ENCODE measurements at regions not wholly inside any gene's neighbourhood (a gene's known extent, or its start where the extent isn't known, plus 50 kb on each side); places are given as distances from the start of the nearest gene placed in this dataset.

DNA sequence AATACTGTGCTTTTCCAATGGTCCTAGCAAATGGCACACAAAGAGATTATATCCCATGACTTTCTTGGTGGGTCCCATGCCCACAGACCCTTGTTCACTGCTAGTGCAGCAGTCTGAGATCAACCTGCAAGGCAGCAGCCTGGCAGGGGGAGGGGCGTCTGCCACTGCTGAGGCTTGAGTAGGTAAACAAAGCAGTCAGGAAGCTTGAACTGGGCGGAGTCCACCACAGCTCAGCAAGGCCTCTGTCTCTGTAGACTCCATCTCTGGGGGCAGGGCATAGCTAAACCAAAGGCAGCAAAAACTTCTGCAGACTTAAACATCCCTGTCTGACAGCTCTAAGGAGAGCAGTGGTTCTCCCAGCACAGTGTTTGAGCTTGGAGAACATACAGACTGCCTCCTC lies 82.9 kb downstream of the ZNF737 start:
- TF ChIP-seq, protein P1, sequence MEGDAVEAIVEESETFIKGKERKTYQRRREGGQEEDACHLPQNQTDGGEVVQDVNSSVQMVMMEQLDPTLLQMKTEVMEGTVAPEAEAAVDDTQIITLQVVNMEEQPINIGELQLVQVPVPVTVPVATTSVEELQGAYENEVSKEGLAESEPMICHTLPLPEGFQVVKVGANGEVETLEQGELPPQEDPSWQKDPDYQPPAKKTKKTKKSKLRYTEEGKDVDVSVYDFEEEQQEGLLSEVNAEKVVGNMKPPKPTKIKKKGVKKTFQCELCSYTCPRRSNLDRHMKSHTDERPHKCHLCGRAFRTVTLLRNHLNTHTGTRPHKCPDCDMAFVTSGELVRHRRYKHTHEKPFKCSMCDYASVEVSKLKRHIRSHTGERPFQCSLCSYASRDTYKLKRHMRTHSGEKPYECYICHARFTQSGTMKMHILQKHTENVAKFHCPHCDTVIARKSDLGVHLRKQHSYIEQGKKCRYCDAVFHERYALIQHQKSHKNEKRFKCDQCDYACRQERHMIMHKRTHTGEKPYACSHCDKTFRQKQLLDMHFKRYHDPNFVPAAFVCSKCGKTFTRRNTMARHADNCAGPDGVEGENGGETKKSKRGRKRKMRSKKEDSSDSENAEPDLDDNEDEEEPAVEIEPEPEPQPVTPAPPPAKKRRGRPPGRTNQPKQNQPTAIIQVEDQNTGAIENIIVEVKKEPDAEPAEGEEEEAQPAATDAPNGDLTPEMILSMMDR (IDR thresholded peaks at IDR 0.05): no peak
- Histone ChIP-seq H3K9me3 (no peaks in the 10 kb centered on the region), H3K27ac (no peak overlapping the region), H3K4me1 (no peaks in the 10 kb centered on the region), H3K4me3 (no peak overlapping the region), H3K36me3 (no peaks in the 10 kb centered on the region), H3K27me3 (no peaks in the 10 kb centered on the region)
- DNase-seq: no peak
- intact Hi-C loops (cut with DNase I; ENCODE audit: low total_unique reads): no loop called here

DNA sequence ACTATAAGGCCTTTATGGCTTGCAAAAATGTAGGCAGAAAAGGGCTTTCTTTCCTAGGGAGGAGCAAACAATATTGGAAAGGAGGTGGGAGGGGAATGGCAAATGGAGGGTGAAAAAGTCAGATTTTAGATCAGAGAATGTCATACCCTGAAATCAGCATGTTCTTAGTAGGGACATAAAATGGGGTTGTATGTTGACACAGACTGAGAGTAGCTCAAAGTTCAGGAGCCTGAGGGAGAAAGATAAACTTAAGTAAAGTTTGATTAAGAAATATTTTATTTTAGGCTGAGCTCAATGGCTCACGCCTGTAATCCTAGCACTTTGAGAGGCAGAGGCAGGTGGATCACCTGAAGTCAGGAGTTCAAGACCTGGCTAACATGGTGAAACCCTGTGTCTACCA lies 83.8 kb downstream of the ZNF737 start:
- intact Hi-C loops (cut with DNase I; ENCODE audit: low total_unique reads): no loop called here
- H3K4me3 ChIP-seq: no peak overlapping the region
- H3K36me3 ChIP-seq: no peaks in the 10 kb centered on the region
- DNase-seq: no peak
- no peaks in the 10 kb centered on the region for H3K4me1 ChIP-seq
- H3K27me3 ChIP-seq: no peaks in the 10 kb centered on the region
- TF ChIP-seq, protein P1 (IDR thresholded peaks at IDR 0.05): no peak
- no peaks in the 10 kb centered on the region for H3K9me3 ChIP-seq
- H3K27ac ChIP-seq: no peak overlapping the region

DNA sequence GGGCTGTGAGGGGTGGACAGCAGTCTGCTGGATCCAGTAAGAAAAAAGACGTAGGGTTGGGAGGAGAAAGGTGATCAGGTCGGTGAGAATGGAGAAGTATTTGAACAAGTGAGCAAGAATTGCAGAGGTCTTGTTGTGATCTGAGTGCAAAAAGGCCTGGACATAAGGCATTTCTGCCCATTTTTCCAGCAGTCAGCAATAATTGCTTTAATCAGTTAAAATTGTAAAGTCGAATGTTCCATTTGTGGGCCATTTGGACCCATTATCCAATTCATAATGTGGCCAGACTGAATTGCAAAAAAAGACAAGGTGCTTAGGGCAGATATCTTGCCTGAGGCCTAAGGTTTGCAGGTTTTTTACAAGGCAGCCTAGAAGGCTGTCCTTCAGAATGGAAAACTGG lies 86.1 kb downstream of the ZNF737 start:
- no peaks in the 10 kb centered on the region for H3K27me3 ChIP-seq
- intact Hi-C loops (cut with DNase I; ENCODE audit: low total_unique reads): no loop called here
- H3K27ac ChIP-seq: no peak overlapping the region
- H3K9me3 ChIP-seq: no peaks in the 10 kb centered on the region
- H3K4me3 ChIP-seq: no peak overlapping the region
- TF ChIP-seq, protein P1 (IDR thresholded peaks at IDR 0.05): no peak
- DNase-seq: no peak
- no peaks in the 10 kb centered on the region for H3K4me1 ChIP-seq
- H3K36me3 ChIP-seq: no peaks in the 10 kb centered on the region

DNA sequence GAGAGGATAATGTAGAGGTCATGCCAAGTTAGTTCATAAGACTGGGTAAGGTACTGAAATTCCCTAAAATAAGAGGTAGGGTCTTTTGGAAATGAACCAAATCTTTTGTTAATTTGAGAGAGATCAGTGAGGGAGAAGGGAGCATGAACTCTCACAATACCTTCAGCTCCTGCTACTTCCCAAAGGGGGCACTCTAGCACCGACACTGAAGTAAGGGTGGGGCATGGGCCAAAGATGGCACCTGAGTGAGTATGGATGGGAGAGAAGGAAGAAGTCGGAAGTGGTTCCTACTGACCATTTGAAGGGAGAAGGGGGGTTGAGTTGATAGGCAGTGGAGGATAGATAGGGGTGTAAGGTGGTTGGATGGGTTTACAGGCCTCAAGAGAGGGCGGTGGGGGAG lies 86.6 kb downstream of the ZNF737 start:
- Histone ChIP-seq H3K27ac (no peak overlapping the region), H3K4me1 (no peaks in the 10 kb centered on the region), H3K4me3 (no peak overlapping the region), H3K27me3 (no peaks in the 10 kb centered on the region), H3K9me3 (no peaks in the 10 kb centered on the region), H3K36me3 (no peaks in the 10 kb centered on the region)
- TF ChIP-seq, protein P1 (IDR thresholded peaks at IDR 0.05): no peak
- DNase-seq: no peak
- intact Hi-C loops (cut with DNase I; ENCODE audit: low total_unique reads): no loop called here

DNA sequence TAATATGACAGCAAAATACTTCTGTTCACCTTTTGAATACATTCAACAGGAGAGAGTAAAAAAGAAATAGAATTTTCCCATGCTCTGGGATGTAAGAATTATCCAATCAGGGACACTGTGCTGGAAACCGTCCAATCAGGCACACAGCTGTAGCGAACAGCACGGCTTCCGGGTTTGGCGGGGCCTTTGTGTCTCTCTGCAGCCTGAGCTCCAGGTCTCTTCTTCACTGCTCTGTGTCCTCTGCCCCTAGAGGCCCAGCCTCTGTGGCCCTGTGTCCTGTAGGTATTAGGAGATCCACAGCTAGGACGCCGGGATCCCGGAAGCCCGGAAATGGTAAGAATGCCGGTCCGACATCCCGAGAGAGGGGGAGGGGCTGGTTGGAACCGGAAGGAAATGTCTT lies 92.7 kb downstream of the ZNF737 start:
- intact Hi-C loops (cut with DNase I; ENCODE audit: low total_unique reads): no loop called here

DNA sequence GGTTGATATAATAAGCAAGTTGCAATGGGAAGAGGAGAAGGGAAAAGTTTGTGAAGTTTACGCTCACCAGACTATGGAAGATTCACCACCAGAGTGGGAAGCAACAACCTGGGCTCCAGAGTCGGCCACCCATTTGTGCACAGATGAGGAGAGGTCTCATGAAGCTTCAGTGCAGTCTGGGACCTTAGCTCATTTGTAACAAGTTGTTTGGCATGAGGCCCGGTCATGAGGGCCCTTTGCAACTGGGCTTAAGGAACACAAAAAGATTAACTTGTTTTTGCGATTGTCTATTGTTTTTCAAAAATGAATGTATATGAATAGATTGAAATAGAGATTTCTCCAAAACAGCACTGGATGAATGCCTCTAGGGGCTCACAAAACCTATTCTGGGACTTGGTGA lies 94.2 kb downstream of the ZNF737 start:
- no peaks in the 10 kb centered on the region for H3K9me3 ChIP-seq

More for the DNA sequence above, 92.7 kb downstream of the ZNF737 start:
- no peaks in the 10 kb centered on the region for H3K9me3 ChIP-seq
- no peak for DNase-seq
- H3K27me3 ChIP-seq: no peaks in the 10 kb centered on the region
- no peak overlapping the region for H3K27ac ChIP-seq
- no peak overlapping the region for H3K4me3 ChIP-seq
- TF ChIP-seq, protein P1 (IDR thresholded peaks at IDR 0.05): no peak
- no peaks in the 10 kb centered on the region for H3K36me3 ChIP-seq
- H3K4me1 ChIP-seq: no peaks in the 10 kb centered on the region

More for the DNA sequence above, 94.2 kb downstream of the ZNF737 start:
- intact Hi-C loops (cut with DNase I; ENCODE audit: low total_unique reads): no loop called here
- Histone ChIP-seq H3K4me1 (no peaks in the 10 kb centered on the region), H3K4me3 (no peak overlapping the region), H3K27ac (no peak overlapping the region), H3K36me3 (no peaks in the 10 kb centered on the region), H3K27me3 (no peaks in the 10 kb centered on the region)
- TF ChIP-seq, protein P1 (IDR thresholded peaks at IDR 0.05): no peak
- DNase-seq: no peak
